GM19023 (cell line): ENCODE measurements at regions not wholly inside any gene's neighbourhood (a gene's known extent, or its start where the extent isn't known, plus 50 kb on each side); places are given as distances from the start of the nearest gene placed in this dataset.

Experiments
- ATAC-seq: cut with Tn5 transposase; IDR thresholded peaks from one replicate; pipeline ENCODE4 v1.9.1; 2021; ENCODE audit warnings: mild to moderate bottlenecking, moderate library complexity; ENCODE audit not compliant: unreplicated experiment

- ATAC-seq: no peak
Observed at GRCh38 chr12:132408626-132409494, 79.5 kb upstream of the GALNT9 start.

DNA sequence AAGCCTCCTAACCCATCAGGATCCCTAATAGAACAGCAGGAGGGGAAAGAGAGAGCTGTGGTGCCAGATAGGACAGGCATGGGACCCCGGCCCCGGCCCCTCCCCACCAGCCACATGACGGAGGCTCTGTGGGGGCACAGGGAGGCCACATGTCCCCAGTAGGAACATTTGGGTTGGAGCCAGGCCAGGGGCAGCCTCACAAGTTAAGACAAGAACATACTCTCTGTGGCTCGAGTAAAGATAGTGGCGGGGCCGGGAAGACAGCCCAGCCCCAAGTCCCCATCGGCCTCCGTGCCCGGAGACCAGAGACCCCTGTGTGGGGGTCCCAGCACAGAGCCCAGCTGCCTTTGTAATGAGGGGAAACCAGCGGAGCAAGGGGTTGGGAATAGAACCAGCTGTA, 78.6 kb upstream of the GALNT9 start:
- no peak for ATAC-seq

DNA sequence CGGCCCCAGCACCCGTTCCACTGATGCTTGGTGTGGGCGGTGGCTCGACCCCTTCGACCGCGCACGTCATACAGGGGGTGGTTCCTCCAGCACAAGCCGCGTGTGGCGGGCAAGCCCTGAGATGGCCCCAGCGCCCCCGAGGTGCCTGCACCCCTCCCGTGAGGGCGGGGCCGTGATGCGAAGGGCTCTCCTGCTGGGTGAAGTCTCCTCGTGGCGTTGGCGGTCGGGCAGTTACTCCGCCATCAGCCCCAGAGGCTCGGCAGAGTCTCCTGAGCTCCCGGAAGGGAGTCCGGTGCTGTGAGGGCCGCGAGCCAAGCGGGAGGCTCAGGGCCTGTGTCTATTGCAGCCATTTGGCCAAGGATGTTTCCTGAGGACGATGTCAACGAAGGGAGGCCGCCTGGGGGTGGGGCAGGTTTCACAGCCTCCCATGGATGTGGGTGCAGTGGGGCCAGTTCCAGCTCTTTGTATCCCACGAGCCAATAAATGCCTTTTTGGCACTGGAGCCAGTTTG, 78.1 kb upstream of the GALNT9 start:
- ATAC-seq: no peak

- ATAC-seq: no peak
Observed at GRCh38 chr12:132406493-132407450, 77.4 kb upstream of the GALNT9 start.

DNA sequence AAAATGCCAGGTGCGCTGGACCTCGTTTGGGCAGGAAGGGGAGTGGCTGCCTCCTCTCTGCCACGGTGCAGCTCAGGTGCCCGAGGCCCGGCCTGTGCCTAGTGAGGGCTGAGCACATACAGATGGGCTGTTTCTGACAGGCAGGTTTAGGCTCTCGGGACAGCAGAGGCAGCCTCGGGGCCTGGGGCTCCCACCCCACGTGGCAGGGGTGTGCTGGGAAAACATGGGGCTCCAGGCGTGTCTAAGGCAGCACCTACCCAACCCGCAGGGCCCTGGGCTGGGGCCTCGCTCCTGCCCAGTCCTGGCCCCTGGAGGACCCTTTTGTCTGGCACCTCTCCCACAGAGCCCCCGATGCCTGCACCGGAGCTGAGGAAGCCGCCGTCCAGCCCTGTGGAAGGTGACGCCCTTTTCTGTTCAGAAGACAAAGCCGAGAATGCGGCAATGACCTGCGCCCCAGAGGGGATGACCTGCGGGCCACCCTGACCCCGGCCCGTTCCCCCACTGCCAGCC, 76.4 kb upstream of the GALNT9 start:
- no peak for ATAC-seq

- ATAC-seq: no peak
Observed at GRCh38 chr12:132404951-132405741, 75.8 kb upstream of the GALNT9 start.

DNA sequence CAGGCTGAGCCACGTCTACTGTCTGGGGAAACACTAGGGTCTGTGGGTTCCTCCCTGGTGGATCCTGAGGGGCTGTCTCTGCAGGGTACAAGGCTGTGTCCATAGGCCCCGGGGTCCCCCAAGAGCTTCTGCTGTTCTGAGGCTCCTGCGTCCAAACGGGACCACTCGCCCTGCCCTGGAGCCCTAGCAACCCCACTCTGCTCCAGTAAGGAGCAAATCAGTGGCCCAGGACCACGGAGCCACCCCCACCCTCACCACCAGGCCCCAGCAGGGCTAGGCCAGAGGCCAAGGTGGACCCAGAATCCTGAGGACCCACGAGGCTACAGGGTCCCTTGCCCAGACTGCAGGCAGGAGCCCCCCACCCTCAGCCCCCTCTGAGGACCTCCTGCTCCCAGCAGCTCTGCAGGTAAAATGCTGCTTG, 75.1 kb upstream of the GALNT9 start:
- no peak for ATAC-seq

DNA sequence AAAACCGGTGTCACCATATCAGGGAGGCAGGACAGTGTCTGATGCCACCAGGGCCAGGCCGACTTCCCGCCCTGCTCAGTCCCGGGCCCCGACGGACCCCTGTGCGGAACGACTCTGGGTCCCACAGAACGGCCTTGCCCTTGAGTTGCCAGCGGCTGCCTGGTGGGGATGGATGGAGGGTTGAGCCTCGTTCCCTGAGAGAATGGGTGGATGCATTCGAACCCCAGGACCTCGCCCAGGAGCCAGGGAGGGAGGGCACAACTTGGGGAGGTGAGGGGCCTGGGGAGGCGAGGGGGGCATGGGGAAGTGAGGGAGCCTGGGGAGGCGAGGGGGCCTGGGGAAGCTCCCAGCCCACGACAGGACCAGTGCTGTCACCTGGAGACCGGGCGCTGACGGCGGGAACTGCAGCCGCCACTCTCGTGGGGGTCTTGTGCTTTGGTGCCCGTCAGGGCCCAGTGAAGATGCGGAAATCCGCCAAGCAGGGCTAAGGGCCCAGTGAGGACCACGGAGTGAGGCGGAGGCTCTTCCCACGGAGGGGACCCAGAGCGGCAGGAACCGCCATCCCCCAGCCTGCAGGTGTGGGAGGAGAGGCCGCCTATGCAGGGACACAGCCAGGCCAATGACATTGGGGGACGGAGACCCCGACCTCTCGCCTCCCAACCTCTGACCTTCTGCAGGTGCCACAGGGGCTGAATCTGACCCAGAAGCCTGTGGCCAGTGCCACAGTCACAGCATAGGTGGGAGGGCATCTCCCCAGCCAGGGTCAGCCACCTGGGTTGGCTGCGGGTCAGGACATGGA, 74.4 kb upstream of the GALNT9 start:
- no peak for ATAC-seq

GRCh38 chr12:132402831-132403416, 73.5 kb upstream of the GALNT9 start:
- no peak for ATAC-seq

DNA sequence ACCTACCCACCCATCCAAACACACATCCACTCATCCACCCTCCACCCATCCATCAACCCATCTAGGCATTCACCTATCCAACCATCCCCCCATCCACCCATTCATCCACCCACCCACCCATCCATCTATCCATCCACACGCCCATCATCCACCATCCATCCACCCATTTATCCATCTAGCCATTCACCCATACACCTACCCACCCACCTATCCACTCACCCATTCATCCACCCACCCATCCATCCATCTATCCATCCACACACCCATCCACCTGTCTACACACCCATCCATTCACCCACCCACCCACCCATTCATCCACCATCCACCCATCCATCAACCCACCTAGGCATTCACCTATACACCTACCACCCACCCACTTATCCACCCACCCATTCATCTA, 72.6 kb upstream of the GALNT9 start:
- ATAC-seq: no peak

GRCh38 chr12:132400011-132400641, 70.7 kb upstream of the GALNT9 start:
- no peak for ATAC-seq

DNA sequence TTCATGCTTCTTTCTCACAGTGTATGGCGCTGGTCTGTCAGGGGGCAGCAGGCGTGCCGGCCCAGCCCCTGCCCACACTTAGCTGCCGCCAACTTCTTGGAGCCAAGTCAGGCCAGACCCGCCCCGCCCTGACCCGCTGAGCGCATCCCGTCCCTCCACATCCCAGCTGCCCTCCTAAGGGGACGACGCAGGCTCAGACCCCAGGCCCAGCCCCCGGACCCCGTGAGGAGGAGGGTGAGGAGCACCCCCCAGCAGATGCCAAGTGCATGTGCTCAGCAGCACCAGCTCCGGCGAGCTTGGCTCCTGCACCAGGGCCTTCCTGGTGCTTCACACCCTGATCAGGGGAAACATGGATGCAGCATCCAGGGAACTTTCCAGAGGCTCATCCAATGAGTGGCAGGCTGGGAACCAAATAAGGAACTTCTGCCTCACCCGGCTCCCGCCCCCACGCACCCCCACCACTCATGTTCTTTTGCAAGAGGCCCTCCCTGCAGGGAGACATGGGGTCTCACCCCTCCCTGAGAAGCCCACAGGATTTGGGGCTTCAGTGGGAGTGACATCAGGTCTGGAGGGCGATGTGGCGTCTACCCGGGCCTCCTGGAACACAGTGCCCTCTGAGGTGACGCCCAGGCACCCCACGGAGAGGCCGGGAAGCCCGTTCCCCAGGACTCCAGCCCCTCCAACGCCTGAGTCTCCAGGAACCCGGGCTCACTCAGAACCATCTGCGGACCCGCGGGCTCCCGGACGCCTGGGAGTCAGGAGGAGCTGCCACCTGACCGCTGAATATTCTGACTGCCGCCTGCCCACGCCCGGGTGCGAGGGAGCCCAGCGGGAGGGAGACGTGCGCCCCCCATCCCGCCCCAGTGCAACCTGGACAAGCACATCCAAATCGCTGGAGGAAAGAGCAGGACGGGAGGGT, 70.0 kb upstream of the GALNT9 start:
- ATAC-seq: no peak

GRCh38 chr12:132398386-132398991, 69.1 kb upstream of the GALNT9 start:
- no peak for ATAC-seq

DNA sequence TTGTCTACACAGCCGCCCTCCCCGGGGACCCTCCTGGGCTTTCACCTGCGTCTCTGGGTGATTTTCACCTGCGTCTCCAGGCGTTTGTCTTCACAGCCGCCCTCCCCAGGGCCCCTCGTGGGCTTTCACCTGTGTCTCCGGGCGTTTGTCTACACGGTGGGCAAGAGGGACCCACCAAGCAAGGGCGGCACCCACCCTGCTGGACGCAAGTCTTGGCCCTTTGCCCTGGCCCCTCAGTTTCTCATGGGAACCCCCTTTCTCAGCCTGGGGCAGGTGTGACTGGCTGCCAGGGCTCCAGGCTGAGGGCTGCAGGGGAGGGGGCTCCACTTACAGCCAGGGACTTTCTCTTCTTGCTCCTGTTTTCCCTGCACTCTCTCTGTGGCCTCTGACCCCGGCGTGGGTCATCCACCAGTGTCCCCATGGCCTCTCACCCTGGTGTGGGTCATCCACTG, 68.6 kb upstream of the GALNT9 start:
- no peak for ATAC-seq

DNA sequence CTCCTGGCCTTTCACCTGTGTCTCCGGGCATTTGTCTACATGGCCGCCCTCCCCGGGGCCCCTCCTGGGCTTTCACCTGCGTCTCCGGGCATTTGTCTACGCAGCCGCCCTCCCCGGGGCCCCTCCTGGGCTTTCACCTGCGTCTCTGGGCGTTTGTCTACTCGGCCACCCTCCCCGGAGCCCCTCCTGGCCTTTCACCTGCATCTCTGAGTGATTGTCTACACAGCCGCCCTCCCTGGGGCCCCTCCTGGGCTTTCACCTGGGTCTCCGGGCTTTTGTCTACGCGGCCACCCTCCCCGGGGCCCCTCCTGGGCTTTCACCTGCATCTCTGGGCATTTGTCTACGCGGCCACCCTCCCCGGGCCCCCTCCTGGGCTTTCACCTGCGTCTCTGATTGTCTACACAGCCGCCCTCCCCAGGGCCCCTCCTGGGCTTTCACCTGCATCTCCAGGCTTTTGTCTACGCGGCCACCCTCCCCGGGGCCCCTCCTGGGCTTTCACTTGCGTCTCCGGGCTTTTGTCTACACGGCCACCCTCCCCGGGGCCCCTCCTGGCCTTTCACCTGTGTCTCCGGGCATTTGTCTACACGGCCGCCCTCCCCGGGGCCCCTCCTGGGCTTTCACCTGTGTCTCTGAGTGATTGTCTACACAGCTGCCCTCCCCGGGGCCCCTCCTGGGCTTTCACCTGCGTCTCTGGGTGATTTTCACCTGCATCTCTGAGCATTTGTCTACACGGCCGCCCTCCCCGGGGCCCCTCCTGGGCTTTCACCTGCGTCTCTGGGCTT, 68.0 kb upstream of the GALNT9 start:
- ATAC-seq: no peak

DNA sequence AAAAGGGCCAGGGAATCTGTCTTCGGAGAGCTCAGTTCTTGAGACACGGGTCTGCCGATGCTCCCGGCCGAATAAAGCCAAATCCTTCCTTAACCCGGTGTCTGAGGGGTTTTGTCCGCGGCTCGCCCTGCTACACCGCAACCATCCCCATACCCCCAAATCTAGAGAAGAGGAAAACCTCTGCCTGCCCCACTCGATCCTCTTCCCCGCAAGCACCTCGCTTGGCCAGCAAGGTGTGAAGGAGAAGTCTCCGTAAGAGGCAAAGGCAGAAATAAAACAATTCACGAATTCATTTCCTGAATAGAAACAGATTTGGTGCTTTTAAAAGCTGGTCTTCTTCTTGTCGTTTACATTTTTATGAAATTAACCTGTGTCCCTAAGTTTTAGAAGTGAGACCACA, 67.3 kb upstream of the GALNT9 start:
- no peak for ATAC-seq

- ATAC-seq: no peak
Observed at GRCh38 chr12:132395908-132396305, 66.5 kb upstream of the GALNT9 start.
